OCI-LY7 (cell line): ENCODE measurements at regions not wholly inside any gene's neighbourhood (a gene's known extent, or its start where the extent isn't known, plus 50 kb on each side); places are given as distances from the start of the nearest gene placed in this dataset.

Experiments used
- BruUV-seq: library from RNA; stranded (reverse); fragments of 400-500 nt; replicated peaks from 2 replicates; lab custom pipeline; 2021; lab: Mats Ljungman, UMichigan
- CTCF ChIA-PET: fragments of 300-600 bp; sonication (Branson Sonifier 250); formaldehyde crosslinking; loops from one replicate; lab custom pipeline; 2022; ENCODE audit warnings: antibody characterized with exemption; ENCODE audit not compliant: unreplicated experiment; lab: Charles Lee
- POLR2A ChIA-PET: fragments of 300-600 bp; sonication (Branson Sonifier 250); formaldehyde crosslinking; loops from one replicate; lab custom pipeline; 2022; ENCODE audit warnings: antibody characterized with exemption; lab: Charles Lee
- DNase-seq: peaks from one replicate; pipeline ENCODE4 v3.0.0-alpha.2; 2015; ENCODE audit warnings: low spot score
- H2AFZ ChIP-seq: fragments of 200-600 bp; sonication (generic), shearing (Covaris generic); 2 replicates; pipeline ENCODE4 v1.6.1; 2014; ENCODE audit warnings: mild to moderate bottlenecking, antibody characterized with exemption, low read length, moderate library complexity
- H3K27ac ChIP-seq: fragments of 200-600 bp; sonication (generic); 2 replicates; pipeline ENCODE4 v1.5.1; 2014; ENCODE audit warnings: mixed run types, low read depth, mild to moderate bottlenecking, moderate library complexity, low read length, inconsistent platforms; ENCODE audit not compliant: poor library complexity, severe bottlenecking
- H3K36me3 ChIP-seq: fragments of 200-600 bp; sonication (generic); 2 replicates; pipeline ENCODE4 v1.6.1; 2014; ENCODE audit warnings: mild to moderate bottlenecking, antibody characterized with exemption, low read length, moderate library complexity, mixed read lengths; ENCODE audit not compliant: insufficient read depth
- H3K4me1 ChIP-seq: fragments of 200-600 bp; sonication (generic); 2 replicates; pipeline ENCODE4 v1.5.1; 2014; ENCODE audit warnings: mild to moderate bottlenecking, low read length; ENCODE audit not compliant: insufficient read depth, poor library complexity, severe bottlenecking
- H3K4me2 ChIP-seq: fragments of 200-600 bp; sonication (generic); 2 replicates; pipeline ENCODE4 v1.6.1; 2014; ENCODE audit warnings: mild to moderate bottlenecking, low read length
- H3K4me3 ChIP-seq: fragments of 200-600 bp; sonication (generic); 2 replicates; pipeline ENCODE4 v1.5.1; 2014; ENCODE audit warnings: mild to moderate bottlenecking, low read depth, low read length; ENCODE audit not compliant: poor library complexity, severe bottlenecking
- H3K79me2 ChIP-seq: fragments of 200-600 bp; sonication (generic); 2 replicates; pipeline ENCODE4 v1.6.1; 2016; ENCODE audit warnings: low read depth, mild to moderate bottlenecking, low read length, moderate library complexity, mixed read lengths; ENCODE audit not compliant: insufficient read depth
- H3K9me2 ChIP-seq: fragments of 200-600 bp; sonication (generic); 2 replicates; pipeline ENCODE4 v1.6.1; 2016; ENCODE audit warnings: mild to moderate bottlenecking, low read length, mixed read lengths; ENCODE audit not compliant: insufficient read depth
- H3K9me3 ChIP-seq: fragments of 200-600 bp; sonication (generic); 2 replicates; pipeline ENCODE4 v1.6.1; 2014; ENCODE audit warnings: mild to moderate bottlenecking, mixed run types, low read length, mixed read lengths
- H4K20me1 ChIP-seq: fragments of 200-600 bp; sonication (generic); 2 replicates; pipeline ENCODE4 v1.6.1; 2014; ENCODE audit warnings: mild to moderate bottlenecking, antibody characterized with exemption, low read length, moderate library complexity, mixed read lengths; ENCODE audit not compliant: insufficient read depth
- EZH2phosphoT487 ChIP-seq: fragments of 200-600 bp; sonication (generic); IDR thresholded peaks from 2 replicates; pipeline ENCODE4 v1.6.1; 2018; ENCODE audit warnings: low read depth, borderline replicate concordance, mild to moderate bottlenecking, mixed run types, antibody characterized with exemption, low read length, moderate library complexity, mixed read lengths
- intact Hi-C: fragments of 100-400 bp; cut with micrococcal nuclease; formaldehyde crosslinking; loops from one replicate; pipeline ENCODE4 v1.10.0; 2022; ENCODE audit not compliant: unreplicated experiment
- TF ChIP-seq, protein P1 (sequence below): fragments of 200-600 bp; sonication (generic); conservative IDR thresholded peaks from 2 replicates; pipeline ENCODE4 v1.5.1; 2014; ENCODE audit warnings: mild to moderate bottlenecking, antibody characterized with exemption, low read length, moderate library complexity, mixed read lengths

- no TSS peak for BruUV-seq
- intact Hi-C loops, result no loop called here
- no peak overlapping the region for H3K27ac ChIP-seq
- no peaks in the 10 kb centered on the region for H3K4me1 ChIP-seq
- DNase-seq, result no peak
- no peak overlapping the region for H2AFZ ChIP-seq
- ChIA-PET CTCF (no interaction called here), POLR2A (interaction anchor here (0.6 kb wide), 1 partner anchor 90 kb away, joined by 3 read pairs; no protein-coding TSS in a partner anchor)
- no peak for TF ChIP-seq EZH2phosphoT487
- TF ChIP-seq, protein P1, sequence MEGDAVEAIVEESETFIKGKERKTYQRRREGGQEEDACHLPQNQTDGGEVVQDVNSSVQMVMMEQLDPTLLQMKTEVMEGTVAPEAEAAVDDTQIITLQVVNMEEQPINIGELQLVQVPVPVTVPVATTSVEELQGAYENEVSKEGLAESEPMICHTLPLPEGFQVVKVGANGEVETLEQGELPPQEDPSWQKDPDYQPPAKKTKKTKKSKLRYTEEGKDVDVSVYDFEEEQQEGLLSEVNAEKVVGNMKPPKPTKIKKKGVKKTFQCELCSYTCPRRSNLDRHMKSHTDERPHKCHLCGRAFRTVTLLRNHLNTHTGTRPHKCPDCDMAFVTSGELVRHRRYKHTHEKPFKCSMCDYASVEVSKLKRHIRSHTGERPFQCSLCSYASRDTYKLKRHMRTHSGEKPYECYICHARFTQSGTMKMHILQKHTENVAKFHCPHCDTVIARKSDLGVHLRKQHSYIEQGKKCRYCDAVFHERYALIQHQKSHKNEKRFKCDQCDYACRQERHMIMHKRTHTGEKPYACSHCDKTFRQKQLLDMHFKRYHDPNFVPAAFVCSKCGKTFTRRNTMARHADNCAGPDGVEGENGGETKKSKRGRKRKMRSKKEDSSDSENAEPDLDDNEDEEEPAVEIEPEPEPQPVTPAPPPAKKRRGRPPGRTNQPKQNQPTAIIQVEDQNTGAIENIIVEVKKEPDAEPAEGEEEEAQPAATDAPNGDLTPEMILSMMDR, result no peak
- no peak overlapping the region for H3K4me2 ChIP-seq
- H3K4me3 ChIP-seq, result no peak overlapping the region
- no peaks in the 10 kb centered on the region for H3K36me3 ChIP-seq
- no peaks in the 10 kb centered on the region for H3K9me3 ChIP-seq
- H3K9me2 ChIP-seq, result no peaks in the 10 kb centered on the region
- no peaks in the 10 kb centered on the region for H4K20me1 ChIP-seq
- H3K79me2 ChIP-seq, result no peaks in the 10 kb centered on the region
These were observed 69.0 kb upstream of the GGTA1 start for GRCh38 chr9:121568343-121569265.

GRCh38 chr9:121569266-121569648, 69.6 kb upstream of the GGTA1 start:
- Histone ChIP-seq H3K36me3 (no peaks in the 10 kb centered on the region), H3K4me1 (no peaks in the 10 kb centered on the region), H4K20me1 (no peaks in the 10 kb centered on the region), H3K9me3 (no peaks in the 10 kb centered on the region), H2AFZ (no peak overlapping the region), H3K27ac (no peak overlapping the region), H3K9me2 (no peaks in the 10 kb centered on the region), H3K79me2 (no peaks in the 10 kb centered on the region), H3K4me2 (no peak overlapping the region), H3K4me3 (no peak overlapping the region)
- ChIA-PET POLR2A (no interaction called here), CTCF (no interaction called here)
- BruUV-seq, result no TSS peak
- DNase-seq, result no peak
- TF ChIP-seq, protein P1, result no peak
- no peak for TF ChIP-seq EZH2phosphoT487
- intact Hi-C loops, result no loop called here

DNA sequence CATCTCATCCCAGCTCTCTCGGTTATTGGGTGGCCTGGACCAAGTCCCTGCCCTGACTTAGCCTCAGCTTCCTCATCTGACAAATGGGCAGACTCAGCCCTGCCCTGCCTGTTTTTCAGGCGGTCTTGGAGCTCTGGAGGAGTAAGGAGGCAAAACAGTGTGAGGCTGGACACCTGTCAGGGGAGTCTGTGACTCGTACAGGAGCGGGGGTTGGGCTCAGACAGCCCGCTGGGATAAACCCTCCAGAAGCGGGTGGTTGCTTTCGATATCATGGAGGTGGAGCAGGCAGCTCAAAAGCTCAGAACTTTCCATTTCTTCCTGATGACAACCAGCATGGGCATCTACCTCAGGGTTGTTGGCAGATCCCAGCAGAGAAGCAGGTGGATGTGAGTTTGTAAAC, 72.9 kb upstream of the GGTA1 start:
- CTCF ChIA-PET, result interaction anchor here (0.5 to 1.0 kb wide), 2 partner anchors 11 to 25 kb away, joined by 3 to 7 read pairs; no protein-coding TSS in a partner anchor

More for the DNA sequence above, 72.9 kb upstream of the GGTA1 start:
- POLR2A ChIA-PET, result no interaction called here
- no peak overlapping the region for H3K4me3 ChIP-seq
- no peaks in the 10 kb centered on the region for H3K79me2 ChIP-seq
- BruUV-seq, result no TSS peak
- no peak for DNase-seq
- TF ChIP-seq, protein P1, result no peak
- TF ChIP-seq EZH2phosphoT487, result no peak
- H3K4me1 ChIP-seq, result no peaks in the 10 kb centered on the region
- no peaks in the 10 kb centered on the region for H4K20me1 ChIP-seq
- no peaks in the 10 kb centered on the region for H3K36me3 ChIP-seq
- intact Hi-C loops, result no loop called here
- H3K27ac ChIP-seq, result no peak overlapping the region
- H3K4me2 ChIP-seq, result no peak overlapping the region
- no peaks in the 10 kb centered on the region for H3K9me2 ChIP-seq
- H2AFZ ChIP-seq, result no peak overlapping the region
- H3K9me3 ChIP-seq, result no peaks in the 10 kb centered on the region
